GM21529 (cell line): ENCODE measurements at regions not wholly inside any gene's neighbourhood (a gene's known extent, or its start where the extent isn't known, plus 50 kb on each side); places are given as distances from the start of the nearest gene placed in this dataset.
"Not testable (repeated sequence)": the region's sequence is repeated elsewhere in the genome, so short reads cannot be mapped to it uniquely, and the experiment has no call there.

Experiments used
- ATAC-seq: cut with Tn5 transposase; IDR thresholded peaks from one replicate; pipeline ENCODE4 v1.9.1; 2021; ENCODE audit not compliant: unreplicated experiment

DNA sequence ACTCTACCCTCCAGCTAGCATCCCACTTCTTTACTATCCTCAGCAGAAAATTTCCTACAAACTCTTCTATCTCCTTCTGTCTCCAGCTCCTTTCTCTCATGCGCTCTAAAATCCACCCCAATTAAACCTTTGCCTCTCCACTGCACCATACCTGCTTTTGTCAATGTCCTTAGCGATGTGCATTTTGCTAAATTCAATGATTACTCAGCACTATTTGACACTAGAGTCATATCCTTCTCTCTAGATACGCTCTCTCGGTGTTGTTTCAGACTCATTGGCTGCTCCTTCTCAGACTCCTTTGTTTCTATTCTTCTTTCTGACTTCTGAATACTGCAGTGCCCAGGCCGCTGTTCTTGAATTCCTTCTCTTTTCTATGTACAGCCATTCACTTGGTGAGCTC lies 144.2 kb downstream of the HLX start:
- ATAC-seq = no peak

DNA sequence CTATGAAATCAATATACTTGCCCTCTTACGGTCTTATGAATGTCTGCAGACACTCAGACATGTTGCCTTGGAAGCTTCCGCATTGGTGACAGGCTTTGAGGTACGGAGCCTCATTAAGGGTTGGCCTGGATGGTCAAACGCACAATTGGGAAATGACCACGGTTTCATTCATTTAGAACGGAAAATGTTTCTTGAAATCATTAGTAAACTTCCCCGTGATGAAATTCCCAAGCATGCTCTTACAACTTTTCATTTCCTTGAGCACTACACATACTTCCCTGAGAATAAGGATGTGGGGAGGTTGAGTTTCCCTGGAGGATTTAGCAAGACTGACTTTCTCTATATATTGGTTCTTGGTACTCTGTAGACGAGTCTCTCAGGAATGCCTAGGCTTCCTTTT lies 146.3 kb downstream of the HLX start:
- ATAC-seq = no peak

DNA sequence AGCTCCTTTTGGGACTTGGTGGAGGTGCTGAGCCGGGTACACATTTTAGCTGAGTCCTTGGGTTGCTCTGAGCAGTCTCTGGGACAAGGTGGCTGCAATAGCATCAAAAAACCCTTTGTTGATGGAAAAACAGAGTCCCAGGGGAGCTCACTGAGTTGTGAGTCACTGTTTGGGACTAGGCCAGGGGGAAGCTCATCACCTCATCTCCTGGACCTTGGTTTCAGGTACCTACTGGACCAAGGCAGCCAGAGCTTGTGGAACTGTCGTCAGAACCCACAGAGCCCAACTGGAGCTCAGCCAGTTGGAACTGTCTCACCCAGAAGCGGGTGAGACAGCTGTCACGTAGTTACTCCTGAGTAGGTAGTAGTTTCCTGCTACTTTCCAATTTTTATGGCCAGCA lies 146.7 kb downstream of the HLX start:
- no peak for ATAC-seq

DNA sequence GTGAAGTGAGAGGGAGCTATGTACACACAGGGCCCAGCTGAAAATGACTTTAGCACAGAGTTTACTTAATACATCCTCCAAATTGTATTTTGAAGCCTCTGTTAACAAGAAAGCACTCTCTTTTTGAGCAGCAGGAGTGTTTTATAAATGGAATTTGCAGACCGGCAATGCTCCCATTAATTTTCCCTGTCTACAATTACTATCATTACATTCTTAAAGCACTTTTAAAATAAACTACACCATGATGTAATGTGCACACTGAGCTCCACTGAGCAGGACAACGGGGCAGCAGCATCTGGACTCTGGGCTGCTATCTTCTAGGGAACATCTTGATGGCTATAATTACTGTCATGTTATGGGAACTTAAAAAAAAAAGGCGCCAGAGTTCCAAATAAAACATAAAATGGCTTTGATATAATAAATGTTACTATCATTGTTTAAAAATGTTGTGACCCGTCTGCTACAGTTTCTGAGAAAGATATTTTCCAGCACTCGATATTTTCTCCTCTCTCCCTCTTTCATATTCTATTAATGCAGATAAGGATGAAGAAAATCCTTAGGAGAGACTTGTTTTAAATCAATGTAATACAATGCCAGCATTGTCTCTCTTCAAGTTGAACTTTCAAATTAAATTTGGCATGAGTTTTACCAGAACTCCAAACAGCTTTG lies 150.9 kb downstream of the HLX start:
- ATAC-seq = no peak

DNA sequence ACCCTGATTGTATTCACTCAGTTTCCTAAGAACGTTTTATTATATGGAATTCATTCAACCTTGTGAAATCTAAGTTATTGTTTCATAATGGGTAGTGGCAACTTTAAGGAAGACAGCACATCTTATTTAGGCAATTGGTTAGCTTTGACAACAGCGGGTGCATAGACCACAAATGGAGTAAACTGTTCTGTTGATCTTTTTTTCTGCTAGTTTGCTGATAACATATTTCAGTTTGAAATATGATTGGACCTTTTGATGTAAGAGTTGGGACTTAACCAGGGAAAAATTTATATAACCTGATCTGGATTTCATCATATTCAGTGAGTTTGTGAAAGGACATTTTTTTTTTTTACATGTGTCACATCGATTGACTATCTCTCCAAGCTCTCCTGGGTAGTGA lies 151.7 kb downstream of the HLX start:
- ATAC-seq = no peak

DNA sequence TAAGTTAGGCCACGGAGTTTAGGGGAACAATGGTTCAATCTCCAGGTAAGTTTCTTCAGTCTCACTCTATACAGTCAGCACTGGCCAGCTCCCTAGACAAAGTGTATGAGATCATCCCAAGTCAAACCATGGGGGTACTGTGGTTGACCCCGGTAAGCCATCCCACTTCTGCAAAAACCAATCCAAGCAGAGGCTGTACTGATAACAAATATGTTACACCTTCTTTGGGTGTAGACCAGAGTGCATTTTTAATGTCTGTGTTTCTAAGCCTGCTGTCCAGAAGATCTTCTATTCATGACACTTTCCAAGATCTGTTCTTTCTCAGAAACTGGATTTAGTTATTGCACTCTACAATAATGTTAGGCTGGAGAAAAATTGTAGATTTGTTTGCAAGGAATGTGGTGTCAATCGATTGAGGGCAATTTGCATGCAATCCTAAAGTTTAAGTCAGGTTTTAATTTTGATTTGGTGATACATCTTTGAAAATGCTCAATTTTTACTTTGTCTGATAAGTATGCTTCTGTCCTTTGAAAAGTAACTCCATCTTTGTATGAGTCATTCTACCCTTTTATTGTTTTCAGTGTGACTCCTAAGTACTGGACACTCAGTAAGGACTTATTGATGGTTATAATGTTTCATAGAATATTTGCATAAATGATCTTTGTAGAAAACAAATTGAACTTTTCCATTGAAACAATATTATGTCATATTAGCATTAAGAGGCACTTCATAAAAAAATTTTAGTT lies 152.4 kb downstream of the HLX start:
- no peak for ATAC-seq

DNA sequence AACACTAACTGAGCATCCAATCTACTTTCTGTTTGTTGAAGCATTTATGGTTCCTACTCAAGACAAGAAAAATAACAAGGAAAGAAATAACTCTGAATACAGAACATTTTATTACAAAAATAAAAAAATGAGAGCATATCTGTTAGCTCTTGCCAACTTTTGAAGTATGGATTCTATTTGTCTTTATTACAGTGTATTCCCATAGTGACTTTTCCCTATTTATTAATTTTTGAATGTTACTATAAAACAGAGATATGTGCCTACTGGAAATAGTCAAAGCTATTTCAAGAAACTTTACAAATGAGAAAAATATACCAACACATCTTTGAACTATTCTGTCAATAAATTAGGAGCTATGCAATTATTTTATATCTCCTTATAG lies 153.0 kb downstream of the HLX start:
- no peak for ATAC-seq

DNA sequence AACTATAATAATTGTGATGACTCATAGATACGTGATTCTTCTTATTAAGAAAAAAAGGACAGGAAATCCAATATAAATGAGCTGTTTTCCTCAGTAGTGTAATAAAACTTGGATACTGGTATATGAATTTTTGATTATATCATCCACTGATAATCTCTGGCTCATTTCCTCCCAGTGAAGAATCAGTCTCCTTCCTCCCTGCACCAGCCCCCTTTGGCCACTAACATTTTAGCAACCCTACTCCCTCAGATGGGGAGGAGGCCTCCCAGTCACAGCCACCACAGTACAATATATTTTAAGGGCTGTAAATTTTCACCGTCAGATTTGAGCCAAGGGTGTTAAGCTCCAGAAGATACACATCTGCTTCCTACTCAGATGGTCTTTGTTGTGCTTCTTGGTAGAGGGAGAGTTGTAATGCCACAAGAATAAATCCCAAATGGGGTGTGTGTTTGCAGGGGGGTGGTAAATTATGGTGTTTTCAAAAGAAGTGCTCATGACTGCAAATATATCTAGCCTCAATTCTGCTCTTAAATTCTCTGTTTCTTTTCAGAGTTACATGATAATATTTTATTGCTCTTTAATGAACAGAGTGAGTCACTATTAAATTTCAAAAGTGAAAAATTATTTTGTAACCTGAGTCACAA lies 153.5 kb downstream of the HLX start:
- ATAC-seq = no peak

DNA sequence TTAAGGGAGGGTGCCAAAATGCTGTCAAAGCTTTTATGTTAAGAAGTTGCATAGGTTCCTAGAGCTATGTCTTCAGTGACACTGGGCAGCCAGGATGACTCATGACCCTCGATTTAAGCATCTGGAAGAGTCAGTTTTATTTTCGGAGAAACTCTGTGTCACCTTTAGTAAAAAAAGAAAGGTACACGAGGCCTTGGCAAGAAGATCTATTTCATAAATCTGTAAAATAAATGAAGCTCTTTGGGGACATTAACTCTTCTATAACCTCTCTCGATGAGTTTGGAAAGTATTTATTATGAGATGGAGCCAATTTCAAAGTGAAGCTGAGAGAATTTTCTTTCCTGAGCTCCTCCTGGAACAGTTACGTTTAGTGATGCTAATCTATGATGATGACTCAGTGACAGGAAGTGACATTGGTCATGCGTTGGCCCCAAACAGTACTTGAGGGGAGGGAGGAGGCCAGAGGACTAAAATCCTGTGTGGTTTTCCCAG lies 156.5 kb downstream of the HLX start:
- no peak for ATAC-seq

DNA sequence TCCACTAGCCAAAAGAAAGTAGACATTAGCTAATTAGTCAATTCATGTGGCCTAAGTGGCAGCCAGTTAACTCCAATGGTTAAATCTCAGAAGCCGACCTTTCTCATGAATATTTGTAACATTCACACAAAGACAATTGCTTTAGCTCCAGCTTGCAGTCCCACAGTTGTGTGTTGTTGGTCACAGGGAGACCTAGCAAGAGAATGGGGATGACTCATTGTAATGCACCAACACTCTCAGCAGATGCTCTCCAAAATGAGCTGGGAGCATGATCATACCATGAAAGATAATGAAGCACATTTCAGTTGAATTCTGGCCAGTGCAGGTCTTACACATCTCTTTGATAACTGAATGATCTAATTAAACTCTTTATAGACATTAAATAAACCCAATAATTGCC lies 160.4 kb downstream of the HLX start:
- no peak for ATAC-seq

DNA sequence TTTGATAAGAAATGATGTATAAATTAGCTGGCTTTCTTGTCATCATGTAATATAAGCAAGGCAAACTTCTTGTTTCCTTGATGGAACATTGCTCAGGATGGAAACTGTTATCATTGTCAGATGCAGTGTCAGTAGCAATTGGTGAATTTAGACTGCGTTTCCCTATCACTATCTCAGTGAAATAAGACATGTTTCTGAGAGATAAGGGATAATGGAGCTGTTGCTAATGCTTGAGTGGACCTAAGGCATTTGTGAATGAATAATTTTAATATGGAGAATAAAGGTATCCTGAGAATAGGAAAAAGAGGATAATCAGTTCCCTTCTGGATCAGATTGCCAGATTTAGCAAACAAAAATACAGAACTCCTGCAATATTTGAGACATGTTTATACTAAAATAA lies 160.9 kb downstream of the HLX start:
- ATAC-seq = no peak

DNA sequence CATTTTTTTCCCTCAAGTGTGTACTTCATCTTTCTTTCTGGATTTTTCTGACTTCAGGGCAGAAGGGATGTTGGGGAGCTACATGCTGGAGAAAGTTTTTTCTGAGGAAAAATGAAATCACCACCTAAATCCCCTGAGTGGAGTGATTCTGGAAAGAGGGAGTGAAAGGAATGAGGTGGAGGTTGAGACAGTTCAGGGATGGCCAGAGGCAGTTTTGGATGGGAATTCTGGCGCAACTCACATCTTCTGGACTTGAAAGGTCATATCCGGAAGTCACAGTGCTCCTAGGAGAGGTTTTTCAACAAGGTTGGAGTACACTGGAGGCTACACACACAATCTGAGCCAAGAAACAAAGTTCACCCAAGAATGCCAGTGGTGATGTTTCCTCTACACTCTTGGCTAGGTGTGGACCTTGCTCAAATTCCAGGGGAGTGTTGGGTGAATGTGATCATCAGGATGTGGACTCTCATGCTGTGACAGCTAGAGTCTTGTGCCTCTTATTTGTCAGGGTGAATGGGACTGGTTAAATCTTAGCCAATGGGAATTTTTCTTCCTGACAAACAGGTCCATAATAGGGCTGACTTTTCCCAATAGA lies 161.5 kb downstream of the HLX start:
- ATAC-seq = no peak

DNA sequence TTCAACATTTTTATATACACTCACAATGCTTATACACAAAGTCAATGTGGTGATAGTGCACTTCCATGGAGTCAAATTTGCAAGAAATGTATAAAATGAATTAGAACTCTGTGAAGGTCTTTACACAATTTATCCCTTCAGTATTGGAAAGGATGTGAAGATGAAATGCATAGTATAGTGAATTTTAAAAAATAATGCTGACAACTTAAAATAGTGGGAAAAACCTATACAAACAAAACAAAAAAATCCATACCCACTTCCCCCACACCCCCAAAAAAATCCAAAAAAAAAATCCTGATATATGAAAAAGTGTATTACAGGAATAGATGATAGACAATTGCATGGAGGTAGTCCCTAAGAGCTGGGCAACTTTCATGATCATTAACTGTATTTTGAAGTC lies 165.3 kb downstream of the HLX start:
- ATAC-seq = no peak

DNA sequence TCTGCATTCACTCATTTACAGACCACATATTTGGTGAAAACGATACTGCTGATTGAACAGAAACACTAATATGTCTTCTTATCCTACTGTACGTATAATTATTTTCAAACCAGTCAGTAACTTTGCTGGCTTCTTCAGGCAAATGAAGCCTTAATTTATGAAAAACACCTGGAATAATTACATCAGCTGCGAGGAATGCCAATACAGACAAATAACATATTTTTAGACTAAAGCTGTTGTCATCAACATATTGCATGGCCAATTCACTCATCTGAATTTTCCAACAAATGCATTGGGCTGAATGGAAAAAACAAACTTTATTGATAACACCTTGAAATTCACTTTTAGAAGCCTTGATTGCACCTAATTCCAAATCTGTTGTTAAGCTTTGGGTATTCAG lies 165.9 kb downstream of the HLX start:
- ATAC-seq = no peak

DNA sequence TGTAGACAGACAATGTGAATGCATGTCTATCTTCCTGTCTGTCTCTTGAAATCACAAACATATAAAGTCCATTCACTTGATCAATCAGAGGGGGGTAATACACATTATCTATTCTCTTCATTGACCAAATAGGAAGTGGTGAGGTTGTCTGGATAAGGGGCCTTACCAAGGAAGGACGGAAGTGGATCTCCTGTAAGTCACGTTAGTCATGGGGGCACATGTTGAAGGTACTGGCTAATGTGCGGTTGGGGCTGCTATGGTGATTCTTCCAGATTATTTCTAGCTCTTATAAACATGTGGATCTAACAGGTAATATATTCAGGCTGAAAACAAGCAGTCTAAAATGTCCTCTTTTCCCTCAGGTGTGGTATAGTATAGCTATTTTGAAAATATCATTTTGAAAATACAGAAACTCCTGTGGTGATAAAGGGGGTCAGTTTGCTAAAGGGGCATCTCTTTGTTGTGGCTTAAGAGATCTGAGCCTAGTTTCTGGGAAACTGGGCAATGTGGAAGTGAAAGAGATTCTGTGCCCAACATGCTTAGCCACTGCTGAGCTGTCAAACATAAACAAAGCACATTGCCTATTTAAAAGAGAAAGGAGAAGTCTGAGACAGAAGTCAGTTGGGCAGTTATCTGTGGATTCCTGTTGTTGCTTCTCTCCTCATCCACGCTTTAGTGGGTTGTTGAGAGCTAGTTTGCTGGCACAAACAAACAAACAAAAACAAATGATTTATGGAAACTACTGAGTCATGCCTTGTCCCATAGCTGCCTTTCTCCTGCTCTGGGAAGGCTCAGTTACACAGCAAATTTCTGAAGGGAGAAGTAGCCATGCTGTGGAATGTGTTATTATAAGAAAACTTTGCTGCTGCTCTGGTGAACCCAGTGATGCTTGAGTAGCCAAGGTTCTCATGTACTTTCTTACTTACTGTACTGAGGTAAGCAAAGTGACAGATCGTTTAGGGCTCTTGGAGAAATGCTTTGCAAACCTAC lies 166.9 kb downstream of the HLX start:
- ATAC-seq = peak; percentile 94

DNA sequence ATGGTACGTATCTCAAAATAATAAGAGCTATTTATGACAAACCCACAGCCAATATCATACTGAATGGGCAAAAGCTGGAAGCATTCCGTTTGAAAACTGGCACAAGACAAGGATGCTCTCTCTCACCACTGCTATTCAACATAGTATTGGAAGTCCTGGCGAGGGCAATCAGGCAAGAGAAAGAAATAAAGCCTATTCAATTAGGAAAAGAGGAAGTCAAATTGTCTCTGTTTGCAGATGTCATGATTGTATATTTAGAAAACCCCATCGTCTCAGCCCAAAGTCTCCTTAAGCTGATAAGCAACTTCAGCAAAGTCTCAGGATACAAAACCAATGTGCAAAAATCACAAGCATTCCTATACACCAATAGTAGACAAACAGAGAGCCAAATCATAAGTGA lies 172.1 kb downstream of the HLX start:
- not testable (repeated sequence) for ATAC-seq

DNA sequence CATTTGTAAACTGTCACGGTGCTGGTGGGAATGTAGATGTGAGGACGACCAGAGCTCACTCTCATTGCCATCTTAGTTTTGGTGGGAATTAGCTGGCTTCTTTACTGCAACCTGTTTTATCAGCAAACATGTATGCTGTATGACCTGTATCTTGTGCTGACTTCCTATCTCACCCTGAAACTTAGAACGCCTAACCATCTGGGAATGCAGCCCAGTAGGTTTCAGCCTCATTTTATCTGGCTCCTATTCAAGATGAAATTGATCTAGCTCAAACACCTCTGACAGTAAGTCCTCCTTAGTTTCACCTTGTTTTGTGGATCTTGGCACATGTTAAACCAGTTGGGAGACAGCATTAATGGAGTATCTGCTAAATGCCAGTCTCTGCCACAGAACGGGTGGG lies 174.6 kb downstream of the HLX start:
- ATAC-seq = no peak

DNA sequence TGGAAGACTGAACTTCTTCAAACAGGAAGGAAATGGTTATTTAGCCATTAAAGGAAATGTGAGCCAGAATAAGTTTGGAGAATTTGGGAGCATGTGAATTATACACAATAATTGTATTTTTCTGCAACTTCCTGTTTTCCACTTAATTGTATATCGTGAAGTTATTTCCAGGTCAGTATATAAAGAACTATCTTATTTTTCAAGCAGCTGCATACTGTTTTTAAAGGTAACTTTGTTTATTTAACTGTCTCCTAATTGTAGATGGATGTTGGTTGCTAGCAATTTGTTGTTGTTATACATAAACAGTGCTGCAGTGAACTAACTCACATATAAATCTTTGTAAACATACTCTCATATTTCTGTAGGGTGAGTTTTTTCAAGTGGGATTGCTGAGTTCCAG lies 180.3 kb downstream of the HLX start:
- no peak for ATAC-seq

DNA sequence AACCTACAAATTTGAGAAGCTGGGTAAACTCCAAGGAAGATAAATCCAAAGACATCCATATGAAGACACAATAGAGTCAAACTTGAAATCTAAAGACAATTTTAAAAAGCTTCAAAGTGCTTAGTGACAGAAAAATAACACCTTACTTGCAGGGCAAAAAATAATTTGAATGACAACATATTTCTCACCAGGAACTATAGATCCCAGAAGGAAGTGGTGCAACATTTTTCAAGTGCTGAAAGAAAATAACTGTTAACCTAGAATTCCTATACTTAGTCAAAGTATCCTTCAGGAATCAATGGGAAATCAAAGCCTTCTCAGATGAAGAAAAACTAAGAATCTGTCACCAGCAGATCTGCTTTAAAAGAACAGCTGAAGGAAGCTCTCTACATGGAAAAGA lies 184.4 kb downstream of the HLX start:
- ATAC-seq = no peak

DNA sequence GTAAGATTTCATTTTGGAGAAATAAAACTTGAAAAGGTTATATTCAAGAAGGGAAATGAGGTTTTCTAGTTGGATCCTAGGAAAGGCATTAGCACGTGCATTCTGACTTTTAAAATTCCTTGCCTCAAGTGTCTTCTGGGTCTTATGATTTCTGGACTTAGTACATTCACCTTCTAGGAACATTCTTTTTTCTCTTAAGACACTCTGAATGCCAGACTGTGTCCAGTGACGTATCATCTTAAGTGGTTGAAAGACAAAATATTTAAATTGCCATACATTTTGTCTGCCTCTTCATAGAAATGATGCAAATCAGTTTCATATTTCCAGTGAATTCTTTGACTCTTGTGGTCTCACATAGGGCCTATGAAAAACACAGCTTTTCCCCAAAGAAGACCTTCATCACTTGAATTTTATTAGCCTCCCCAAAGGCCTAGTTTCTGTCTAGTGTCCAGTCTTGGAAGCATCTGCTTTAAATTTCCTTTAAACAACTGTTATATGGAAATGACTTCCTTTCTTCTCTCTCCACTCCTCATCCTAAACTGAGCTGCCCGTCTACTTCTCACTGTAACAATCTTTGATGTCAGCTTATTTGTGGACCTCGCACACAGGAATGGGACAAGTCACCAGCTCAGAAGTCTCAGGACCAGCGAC lies 187.2 kb downstream of the HLX start:
- ATAC-seq = no peak
